CD1c-positive myeloid dendritic cell (primary cell): ENCODE measurements at regions not wholly inside any gene's neighbourhood (a gene's known extent, or its start where the extent isn't known, plus 50 kb on each side); places are given as distances from the start of the nearest gene placed in this dataset.

Experiments
- DNase-seq: peaks from one replicate; pipeline ENCODE4 v3.0.0-alpha.2; 2016; ENCODE audit errors: extremely low spot score

GRCh38 chr3:84439476-84439875, 519.3 kb upstream of the CADM2 start:
- no peak for DNase-seq

GRCh38 chr3:84440291-84440690, 518.5 kb upstream of the CADM2 start:
- DNase-seq = no peak

- no peak for DNase-seq
These were observed 516.3 kb upstream of the CADM2 start for GRCh38 chr3:84442533-84442932.

GRCh38 chr3:84444726-84445521, 513.9 kb upstream of the CADM2 start:
- DNase-seq = no peak

GRCh38 chr3:84487296-84487695, 471.5 kb upstream of the CADM2 start:
- DNase-seq = no peak

GRCh38 chr3:84504761-84505160, 454.0 kb upstream of the CADM2 start:
- no peak for DNase-seq

GRCh38 chr3:84510007-84510406, 448.8 kb upstream of the CADM2 start:
- no peak for DNase-seq

GRCh38 chr3:84522893-84523292, 435.9 kb upstream of the CADM2 start:
- no peak for DNase-seq

GRCh38 chr3:84536916-84537315, 421.9 kb upstream of the CADM2 start:
- DNase-seq = no peak

GRCh38 chr3:84538597-84538996, 420.2 kb upstream of the CADM2 start:
- no peak for DNase-seq

- no peak for DNase-seq
These were observed 411.6 kb upstream of the CADM2 start for GRCh38 chr3:84547207-84547606.

- DNase-seq = peak; percentile 46
These were observed 410.5 kb upstream of the CADM2 start for GRCh38 chr3:84547971-84548970.

GRCh38 chr3:84555629-84556028, 403.2 kb upstream of the CADM2 start:
- DNase-seq = no peak

- no peak for DNase-seq
These were observed 392.5 kb upstream of the CADM2 start for GRCh38 chr3:84566256-84566655.

GRCh38 chr3:84567796-84568195, 391.0 kb upstream of the CADM2 start:
- no peak for DNase-seq

- DNase-seq = no peak
These were observed 384.8 kb upstream of the CADM2 start for GRCh38 chr3:84573962-84574361.

- DNase-seq = no peak
These were observed 372.4 kb upstream of the CADM2 start for GRCh38 chr3:84586427-84586826.

GRCh38 chr3:84600703-84601225, 358.0 kb upstream of the CADM2 start:
- no peak for DNase-seq

- no peak for DNase-seq
These were observed 357.5 kb upstream of the CADM2 start for GRCh38 chr3:84601303-84601702.

GRCh38 chr3:84621823-84622222, 337.0 kb upstream of the CADM2 start:
- DNase-seq = no peak

- DNase-seq = no peak
These were observed 324.1 kb upstream of the CADM2 start for GRCh38 chr3:84634668-84635067.

GRCh38 chr3:84637272-84637671, 321.5 kb upstream of the CADM2 start:
- DNase-seq = no peak

- no peak for DNase-seq
These were observed 292.3 kb upstream of the CADM2 start for GRCh38 chr3:84666468-84666867.
